ENCODE measurements at regions not wholly inside any gene's neighbourhood (a gene's known extent, or its start where the extent isn't known, plus 50 kb on each side); places are given as distances from the start of the nearest gene placed in this dataset.
A peak's percentile ranks its signal among the peaks of the same experiment; 100 is the strongest.

DNA sequence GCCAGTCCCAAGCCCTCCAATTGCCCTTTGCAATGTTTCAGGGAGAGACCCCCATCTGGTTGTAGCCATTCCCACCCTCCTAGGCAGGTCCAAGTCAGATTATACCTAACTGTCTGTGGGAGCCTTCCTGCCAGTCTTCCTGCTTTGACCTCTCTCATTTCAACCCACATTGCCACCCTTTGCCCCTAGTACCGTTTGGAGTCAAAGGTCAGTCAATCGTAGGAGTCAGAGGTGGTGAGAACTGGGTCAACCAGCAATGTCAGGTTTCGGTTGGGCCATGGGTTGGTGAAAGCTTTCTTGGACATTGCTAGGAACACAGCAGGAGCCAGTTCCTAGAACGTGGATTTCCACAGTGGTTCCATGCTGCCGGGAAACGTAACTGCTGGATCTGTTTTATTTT is 269.4 kb upstream of the GHITM start:
- no peak for DNase-seq (ENCODE audit: low read depth, low spot score)

DNA sequence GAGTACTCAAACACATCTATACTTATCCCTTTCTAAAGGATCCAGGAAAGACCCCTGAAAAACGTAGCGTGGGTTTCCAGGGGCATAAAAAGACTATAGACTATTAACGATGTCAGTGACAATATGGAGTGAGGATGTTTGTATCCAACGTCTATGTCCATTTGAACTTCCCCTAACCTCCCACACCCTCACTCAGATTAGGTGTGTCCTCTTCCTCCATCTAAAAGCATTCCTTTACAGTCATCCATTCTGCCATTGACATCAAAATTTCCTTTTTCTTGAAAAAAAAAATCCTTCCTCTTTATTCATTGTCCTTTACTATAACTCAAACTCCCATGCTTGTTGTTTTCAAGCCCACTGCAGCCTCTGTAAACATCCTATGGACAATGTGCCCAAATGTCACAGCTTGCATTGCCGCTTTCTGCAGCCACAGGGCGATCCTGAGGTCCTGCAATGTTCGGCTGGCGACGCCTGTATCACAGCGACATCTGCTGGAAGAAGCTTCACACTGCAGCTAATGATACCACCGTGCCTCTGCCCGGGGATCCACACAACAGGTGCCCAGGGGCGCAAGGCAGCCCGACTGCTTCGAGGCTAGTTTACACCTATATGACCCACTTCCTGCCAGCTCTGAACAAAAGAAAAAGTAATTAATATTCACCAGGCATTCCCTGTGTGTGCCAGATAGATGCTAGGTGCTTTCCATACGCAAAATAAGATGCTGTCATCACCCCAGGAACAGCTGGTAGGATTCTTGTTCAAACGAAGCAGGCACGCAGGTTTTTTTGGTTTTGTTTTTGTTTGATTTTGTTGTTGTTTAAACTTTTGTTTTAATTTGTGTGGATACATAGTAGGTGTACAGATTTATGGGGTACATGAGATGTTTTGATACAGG is 267.9 kb upstream of the GHITM start:
- DNase-seq (ENCODE audit: low read depth, low spot score), result peak; percentile 3

DNA sequence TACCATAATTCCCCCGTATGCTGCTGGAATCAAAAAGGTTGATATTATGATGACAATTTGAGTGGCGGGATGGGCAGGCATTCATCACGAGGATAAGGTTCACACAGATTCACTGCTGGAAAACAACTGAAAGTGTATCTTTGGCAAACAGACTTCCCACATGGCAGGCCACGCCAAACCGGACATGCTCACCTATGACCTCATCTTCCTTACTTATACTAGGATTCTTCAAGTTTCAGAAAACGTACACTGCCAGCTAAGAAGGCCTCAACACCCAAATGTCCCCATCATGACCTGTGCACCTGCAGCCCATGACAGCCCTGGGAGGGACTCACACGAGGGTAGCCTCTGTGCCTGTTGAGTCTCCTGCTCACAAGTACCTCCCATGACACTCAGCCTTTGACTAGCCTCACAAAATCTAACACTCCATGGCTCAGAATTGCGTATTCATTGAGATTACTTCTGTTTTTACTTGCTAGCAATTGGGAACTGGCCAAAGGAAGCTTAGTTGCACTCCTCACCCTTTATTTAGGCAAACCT is 259.0 kb upstream of the GHITM start:
- DNase-seq (ENCODE audit: low read depth, low spot score), result no peak

DNA sequence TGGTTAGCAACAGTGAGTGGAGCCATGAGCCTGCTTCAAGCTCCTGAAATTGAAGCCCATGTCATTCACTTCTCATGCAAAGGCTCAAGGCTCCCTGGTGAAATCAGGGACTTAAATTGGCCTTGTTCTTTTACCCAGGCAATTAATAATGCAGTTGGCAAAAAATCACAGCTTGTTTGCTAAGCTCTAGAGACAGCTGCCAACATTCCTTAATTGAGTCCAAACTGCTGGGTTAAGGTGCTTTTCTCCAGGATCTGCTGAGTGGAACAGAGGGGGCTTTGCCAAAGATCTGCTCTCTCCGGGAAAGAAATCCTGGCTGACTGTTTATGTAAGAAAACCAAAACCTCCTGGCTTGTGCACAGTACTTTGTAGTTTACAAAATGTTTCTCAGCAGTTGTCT is 257.6 kb upstream of the GHITM start:
- no peak for DNase-seq (ENCODE audit: low read depth, low spot score)

DNA sequence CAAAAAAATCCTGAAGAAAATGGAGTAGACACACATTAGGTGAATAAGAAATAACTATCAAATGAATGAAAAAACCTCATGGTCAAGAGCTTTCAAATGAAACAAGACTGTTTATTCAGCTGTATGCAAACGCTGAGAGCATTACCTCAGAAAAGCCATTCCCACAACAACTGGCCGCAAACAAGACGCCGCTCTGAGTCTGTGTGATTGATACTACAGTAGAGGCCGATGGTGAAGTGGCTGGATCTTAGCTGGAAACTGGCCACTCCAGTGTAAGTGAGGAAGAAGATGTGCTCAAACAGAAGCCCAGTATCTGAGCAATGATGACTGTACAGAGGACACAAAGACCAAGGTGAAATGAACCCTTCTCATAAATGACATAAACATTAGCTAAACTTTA is 252.4 kb upstream of the GHITM start:
- DNase-seq (ENCODE audit: low read depth, low spot score), result no peak

DNA sequence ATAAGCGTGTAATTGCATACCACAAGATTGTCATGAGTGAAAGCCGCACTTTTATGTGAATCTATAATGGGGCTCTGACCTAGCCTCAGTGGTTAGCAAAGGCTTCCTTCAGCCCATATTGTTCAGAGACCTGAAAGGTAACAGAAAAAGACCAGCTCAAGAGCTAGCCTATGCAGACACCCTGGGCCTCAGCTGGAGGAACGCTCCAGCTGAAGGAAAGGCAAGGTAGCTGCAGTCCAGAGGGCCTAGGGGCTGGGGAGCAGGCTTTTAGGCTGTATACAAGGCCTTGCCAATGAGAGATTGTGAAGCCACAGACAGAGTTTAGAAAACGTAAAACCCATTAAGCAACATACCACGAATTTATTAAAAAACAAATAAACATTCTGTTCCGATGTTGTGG is 246.6 kb upstream of the GHITM start:
- DNase-seq (ENCODE audit: low read depth, low spot score), result no peak

DNA sequence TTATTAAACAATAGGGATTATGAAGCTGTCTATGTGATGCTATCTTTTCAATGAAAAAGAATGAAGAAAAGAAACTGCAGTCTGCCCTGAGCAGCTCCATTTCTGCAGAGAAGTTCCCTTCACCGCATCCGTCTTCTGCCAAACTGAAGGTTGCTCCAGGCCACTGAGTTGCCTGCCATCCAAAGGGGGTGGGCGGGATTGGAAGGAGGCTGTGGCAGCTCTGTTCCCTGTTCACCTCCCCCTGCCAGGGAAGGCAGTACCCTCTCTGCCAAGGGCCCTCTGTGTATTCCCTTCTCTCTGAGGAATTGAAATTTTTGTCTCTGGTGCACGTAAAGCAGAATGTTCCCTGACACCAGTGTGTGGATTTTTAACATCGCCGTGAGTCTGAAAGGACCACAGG is 243.1 kb upstream of the GHITM start:
- DNase-seq (ENCODE audit: low read depth, low spot score), result no peak

DNA sequence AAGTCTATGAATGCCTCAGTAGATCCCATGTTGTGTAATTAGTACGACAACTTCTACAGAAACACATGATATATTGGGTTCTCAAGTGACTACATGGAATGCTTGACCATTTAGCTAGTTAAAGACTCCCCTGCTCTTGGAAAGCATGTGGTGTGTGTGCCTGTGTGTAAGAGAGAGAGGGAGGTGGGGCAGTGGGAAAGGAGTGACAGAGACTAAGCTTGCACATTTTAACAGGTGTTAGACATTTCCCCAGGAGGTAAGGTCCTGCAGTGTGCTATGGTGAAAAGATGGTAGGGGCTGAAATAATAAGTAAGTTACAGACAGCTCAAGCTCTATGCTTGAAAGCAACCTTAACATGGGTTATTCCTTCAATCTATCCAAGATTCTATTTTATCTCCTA is 241.7 kb upstream of the GHITM start:
- DNase-seq (ENCODE audit: low read depth, low spot score), result no peak

DNA sequence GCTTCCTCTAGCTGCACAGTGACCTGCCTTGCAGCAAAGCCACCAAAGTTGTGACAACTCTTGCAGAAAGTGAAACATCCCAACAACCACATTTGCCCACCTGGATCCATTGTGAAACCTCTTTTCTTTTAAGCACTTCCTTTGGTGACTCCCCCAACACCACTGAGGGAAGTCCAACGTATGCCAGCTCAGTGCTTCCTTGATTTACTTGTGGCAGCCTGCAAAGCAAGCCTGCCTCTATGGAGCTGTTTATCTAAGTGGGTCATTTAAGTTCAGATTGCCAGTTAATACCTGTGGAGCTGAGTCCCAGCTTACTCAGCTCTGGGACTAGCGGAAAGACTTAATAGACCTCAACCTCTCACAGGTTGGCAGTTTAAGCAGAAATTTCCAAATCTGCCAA is 230.8 kb upstream of the GHITM start:
- no peak for DNase-seq (ENCODE audit: low read depth, low spot score)

DNA sequence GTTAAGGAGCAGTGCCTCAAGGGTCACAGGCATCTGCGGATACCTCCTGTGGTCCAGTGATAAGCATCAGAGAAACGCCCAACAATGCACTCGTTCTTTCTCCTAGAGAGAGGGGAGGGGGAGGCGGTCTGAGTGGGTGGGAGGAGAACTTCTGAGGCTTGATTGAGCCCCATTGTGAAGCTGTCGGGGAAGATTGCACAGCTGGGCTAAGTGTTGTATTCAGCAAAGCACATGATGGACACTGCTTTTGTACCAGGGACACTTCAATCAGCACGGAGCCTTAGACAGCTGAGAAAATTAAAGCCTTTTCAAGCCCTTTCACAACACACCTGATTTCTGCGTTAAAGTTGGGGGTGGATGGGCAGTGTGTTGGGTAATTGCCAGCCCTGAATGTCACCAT is 230.3 kb upstream of the GHITM start:
- DNase-seq (ENCODE audit: low read depth, low spot score), result no peak

DNA sequence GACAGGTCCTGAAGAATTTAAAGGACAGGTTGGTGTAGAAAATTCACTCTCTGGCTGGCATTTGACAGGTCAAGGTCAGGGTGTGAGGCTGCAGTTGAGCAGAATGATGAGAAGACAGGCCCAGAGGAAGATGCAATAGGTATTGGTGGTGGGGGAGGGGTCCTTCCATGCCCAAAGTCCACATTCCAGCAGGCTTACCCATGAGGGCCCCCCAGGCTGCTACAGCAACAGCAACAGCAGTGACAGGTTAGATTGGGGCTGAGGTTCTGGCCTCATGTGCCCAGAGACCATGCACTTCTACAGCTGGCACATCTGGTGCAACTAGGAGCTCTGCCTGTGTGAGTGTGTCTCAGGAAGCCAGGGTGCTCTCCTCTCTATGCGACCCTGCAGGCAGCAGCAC is 223.5 kb upstream of the GHITM start:
- DNase-seq (ENCODE audit: low read depth, low spot score), result no peak

DNA sequence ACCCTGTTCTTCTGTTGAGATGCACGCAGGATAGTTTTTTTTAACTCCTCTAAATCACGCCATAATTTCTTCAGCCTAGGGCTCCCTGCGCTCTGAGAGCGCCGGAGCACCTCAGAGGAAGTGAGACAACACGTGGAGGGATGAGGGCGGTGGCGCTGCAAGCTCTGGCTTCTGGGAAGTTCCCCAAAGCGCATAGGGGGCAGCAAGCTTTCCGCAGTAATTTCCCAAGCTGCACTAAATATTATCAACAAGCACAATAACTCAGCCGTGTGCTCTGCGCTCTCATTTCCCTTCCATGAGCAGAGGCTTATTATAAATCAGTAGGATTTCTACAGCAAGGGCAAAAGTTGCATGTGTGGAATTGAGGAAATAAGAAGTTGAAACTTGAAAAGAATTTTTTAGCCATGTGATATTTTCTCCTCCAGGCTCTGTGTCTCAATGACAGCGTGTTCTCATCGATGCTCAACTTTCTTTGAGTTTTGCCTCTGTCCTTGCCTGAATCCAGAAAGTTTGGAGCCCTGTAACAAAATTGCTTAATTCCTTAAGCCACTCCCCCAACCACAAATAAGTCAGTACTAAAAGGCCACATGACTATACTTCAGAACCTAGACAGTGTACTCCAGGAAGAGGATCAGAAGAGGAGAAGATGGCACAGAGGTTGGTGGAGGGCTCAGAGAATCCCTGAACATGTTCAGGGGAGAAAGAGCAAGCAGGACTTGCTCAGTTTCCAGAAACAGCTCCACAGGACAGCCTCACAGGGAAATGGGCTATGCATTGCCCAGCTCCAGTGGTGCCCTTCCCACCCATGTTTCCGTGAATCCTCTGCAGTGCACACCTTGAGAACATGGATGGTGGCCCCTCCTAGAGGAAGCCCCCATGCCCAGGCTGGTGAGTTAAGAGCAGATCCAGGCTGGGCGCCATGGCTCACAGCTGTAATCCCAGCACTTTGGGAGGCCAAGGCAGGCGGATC is 221.5 kb upstream of the GHITM start:
- no peak for DNase-seq (ENCODE audit: low read depth, low spot score)

DNA sequence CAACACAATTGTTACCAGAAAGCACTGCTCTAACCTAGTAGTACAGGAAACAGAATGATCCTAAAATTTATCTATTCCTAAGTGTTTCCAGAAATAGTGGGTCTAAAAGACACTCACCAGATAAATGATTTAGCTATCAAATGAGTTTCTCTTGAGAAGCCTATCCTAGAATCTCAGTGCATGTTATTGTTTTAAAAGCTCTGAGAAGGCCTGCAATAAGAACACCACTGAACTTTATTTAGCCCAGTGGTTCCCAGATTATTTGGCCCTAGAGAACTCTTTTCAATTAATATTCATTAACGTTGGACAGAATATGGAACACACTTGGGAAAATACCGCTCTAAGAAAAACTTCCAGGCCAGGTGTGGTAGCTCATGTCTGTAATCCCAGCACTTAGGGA is 220.1 kb upstream of the GHITM start:
- no peak for DNase-seq (ENCODE audit: low read depth, low spot score)

DNA sequence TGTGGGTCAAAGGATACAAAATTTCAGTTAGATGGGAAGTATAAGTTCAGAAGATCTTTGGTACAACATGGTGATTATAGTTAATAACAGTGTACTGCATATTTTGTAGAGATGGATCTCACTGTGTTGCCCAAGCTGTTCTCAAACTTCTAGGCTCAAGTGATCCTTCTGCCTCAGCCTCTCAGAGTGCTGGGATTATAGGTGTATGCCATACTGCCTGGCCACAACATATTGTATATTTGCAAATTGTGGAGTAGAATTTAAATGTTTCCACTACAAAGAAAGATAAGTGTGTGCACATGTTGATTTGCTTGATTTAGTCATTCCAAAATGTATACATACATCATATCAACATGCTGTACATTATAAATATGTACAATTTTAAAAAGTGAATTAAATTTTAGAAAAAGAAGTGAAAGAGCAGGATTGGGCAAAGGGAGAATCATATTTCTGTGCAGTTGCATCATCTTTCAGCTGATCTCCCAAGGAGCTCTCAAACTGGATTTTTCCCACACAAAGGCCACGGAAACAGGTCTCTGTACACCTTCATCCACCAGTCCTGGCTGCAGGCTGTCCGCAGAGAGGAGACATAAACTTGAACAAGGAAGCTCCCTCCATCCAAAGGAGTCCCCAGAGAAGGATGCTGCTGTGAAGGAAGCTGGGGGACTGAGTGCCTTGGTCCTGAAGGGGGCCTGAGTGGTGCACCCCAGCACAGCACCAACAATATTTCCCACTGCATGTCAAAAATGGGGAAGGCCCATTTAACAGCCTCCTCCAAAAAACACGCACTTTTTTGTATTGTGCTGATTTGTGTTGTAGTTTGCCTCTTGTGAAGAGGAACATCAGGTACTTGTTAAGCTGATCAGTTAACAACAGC is 217.1 kb upstream of the GHITM start:
- DNase-seq (ENCODE audit: low read depth, low spot score), result no peak

DNA sequence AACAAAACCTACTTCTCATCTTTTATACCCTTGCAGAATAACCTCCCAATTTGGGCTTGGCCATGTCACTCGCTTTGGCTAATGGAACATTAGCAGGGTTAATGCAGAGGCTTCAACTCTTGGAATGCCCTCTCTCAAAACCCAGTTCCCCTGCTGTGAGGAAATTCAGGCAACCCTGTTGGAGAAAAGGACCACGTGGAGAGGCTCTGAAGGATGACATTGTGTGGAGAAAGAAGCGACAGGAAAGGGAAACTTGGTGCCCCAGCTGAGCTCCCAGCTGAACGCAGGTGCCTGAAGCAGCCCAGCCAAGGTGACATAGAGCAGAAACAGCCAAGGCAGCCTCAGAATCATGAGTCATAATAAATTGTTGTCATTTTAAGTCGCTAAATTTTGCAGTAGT is 214.2 kb upstream of the GHITM start:
- DNase-seq (ENCODE audit: low read depth, low spot score), result no peak

DNA sequence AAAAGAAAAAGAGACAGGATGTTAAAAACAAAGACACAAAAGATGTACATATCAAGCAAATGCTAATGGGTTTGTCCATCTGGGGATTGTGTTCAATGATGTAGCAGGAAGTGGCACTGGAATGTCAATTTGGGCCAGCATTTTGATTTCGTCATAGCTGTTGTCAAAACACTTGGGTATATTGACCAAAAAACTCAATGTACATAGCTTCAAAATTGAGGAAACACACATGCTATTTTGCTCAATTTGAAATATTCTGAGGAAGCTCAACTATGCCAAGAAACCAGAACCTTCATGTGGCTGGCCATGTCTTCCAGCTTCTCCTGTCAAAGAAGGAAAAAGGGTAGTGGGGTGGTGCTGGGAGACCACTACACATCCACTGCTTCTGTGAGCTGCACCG is 212.7 kb upstream of the GHITM start:
- DNase-seq (ENCODE audit: low read depth, low spot score), result no peak

DNA sequence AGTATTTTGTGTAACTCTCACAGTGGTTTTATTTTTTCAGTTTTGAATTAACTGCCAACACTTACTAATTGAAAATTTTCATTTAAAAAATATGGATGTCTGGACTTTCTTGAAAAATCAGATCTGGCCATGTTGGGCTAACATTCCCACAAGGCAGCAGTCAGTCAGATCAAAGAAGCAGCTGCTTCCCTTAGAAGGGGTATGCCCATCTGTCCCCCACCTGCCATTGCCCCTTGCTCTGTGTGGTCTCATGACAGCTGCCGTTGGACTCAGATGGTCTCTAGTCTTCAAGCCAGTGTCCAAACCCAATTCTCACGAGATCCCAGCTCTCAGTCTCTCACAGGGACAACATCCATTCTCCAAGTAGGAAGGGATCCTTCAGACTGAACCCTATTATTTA is 212.1 kb upstream of the GHITM start:
- DNase-seq (ENCODE audit: low read depth, low spot score), result no peak

DNA sequence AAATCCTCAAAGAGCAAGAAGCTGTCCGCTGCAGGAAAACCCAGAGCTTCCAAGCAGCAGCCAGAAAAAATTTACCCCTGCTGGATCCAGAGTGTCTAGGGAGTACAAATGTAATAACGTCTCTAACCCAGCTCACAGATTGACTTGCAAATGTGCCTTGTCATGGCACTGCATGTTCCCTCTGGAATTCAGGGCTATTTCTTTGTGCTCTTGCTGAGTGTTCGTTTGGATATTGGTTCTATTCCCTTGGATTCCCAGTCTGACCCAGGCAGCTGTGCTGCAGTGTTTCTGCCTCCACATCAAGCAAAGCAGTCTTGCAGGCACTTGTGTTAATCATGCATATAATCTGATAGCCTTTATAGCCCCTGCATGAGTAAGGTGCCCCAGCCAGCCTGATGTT is 209.9 kb upstream of the GHITM start:
- no peak for DNase-seq (ENCODE audit: low read depth, low spot score)

DNA sequence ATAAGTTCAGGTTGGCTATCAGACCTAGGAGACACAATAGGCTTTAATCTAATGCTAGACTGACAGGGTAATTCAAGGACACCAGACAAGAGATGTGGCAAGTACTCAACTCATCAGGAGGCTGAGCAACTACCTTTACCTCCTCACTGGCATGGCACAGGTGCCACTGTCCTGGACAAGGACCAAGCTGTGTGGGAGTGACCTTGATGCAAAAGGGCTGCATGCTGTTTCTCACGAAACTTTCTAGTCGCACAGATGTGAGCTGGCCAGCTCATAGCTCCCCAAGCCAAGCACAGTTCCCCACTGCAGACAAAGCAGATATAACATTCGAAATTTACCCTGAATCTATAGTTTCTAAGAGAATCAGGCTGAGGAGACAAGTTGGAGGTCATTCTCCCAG is 207.6 kb upstream of the GHITM start:
- no peak for DNase-seq (ENCODE audit: low read depth, low spot score)

DNA sequence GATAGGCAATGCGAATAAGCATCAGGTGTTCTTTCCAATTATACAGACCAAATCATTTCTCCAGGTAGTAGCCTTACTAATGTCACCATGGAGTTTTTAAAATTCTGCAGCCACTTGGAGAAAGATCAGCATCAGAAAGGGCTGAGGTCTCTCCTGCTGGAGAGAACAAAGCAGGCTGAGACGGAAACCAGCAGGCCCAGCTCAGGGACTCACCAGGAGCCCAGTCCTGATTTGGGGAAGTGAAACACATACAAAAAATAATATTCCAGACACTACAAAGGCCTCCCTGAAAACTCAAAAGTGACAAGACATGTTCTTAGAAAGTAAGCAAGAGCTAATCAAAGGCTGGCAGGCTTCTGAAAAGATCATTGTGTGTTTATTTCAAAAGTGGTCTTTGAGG is 207.1 kb upstream of the GHITM start:
- no peak for DNase-seq (ENCODE audit: low read depth, low spot score)

DNA sequence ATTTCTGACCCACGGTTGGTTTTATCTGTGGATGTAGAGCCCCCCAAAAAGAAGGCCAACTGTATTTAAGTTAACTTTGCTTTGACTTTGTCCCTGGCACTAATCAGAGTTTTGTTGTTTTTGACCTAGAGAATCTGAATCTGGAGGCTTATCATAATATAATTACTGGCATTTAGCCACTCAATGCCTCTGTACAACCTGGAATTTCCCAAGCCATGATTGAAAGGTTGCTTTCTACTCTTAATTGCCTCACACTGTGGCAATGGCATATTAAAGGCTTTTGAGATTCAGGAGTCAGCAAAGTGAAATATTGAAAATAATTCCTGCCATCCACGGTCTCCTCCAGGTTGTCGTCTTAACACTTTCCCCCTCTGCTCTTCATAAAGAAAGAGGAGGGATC is 205.2 kb upstream of the GHITM start:
- no peak for DNase-seq (ENCODE audit: low read depth, low spot score)
